Astrocyte of the cerebellum (primary cell): ENCODE measurements at regions not wholly inside any gene's neighbourhood (a gene's known extent, or its start where the extent isn't known, plus 50 kb on each side); places are given as distances from the start of the nearest gene placed in this dataset.

Experiments
- DNase-seq: peaks from one replicate; pipeline ENCODE4 v3.0.0-alpha.2; 2011; ENCODE audit warnings: low read depth
- H3K4me3 ChIP-seq: 2 replicates; pipeline ENCODE4 v1.5.1; 2011; ENCODE audit warnings: mild to moderate bottlenecking, low read depth, low read length, moderate library complexity
- in situ Hi-C: cut with HindIII; loops from 2 replicates; pipeline ENCODE4 v1.10.0; 2017; ENCODE audit warnings: low sequenced_read_pairs
- TF ChIP-seq, protein P1 (sequence below): IDR thresholded peaks from 2 replicates; pipeline ENCODE4 v1.5.1; 2012; ENCODE audit warnings: low read length, low read depth, moderate library complexity, mild to moderate bottlenecking; ENCODE audit errors: missing control alignments

DNA sequence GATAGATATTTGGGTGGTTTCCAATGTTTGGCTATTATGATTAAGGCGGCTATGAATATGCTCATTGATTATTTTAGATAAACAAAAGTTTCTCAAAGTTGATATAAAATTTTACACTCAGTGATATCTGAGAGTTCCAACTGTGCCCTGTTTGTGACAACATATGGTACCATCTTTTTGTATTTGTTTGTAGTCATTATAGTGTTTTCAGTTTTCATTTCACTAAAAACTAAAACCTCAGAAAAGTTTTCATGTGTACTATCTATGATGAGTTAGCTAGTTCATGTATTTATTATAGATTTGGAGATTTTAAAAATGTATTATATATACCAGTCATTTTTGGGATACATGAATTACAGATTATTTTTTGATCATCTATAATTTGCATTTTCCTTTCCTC, 1111.4 kb downstream of the CDH18 start:
- in situ Hi-C loops, result no loop called here
- DNase-seq, result no peak
- H3K4me3 ChIP-seq, result no peak overlapping the region
- TF ChIP-seq, protein P1, sequence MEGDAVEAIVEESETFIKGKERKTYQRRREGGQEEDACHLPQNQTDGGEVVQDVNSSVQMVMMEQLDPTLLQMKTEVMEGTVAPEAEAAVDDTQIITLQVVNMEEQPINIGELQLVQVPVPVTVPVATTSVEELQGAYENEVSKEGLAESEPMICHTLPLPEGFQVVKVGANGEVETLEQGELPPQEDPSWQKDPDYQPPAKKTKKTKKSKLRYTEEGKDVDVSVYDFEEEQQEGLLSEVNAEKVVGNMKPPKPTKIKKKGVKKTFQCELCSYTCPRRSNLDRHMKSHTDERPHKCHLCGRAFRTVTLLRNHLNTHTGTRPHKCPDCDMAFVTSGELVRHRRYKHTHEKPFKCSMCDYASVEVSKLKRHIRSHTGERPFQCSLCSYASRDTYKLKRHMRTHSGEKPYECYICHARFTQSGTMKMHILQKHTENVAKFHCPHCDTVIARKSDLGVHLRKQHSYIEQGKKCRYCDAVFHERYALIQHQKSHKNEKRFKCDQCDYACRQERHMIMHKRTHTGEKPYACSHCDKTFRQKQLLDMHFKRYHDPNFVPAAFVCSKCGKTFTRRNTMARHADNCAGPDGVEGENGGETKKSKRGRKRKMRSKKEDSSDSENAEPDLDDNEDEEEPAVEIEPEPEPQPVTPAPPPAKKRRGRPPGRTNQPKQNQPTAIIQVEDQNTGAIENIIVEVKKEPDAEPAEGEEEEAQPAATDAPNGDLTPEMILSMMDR, result no peak

DNA sequence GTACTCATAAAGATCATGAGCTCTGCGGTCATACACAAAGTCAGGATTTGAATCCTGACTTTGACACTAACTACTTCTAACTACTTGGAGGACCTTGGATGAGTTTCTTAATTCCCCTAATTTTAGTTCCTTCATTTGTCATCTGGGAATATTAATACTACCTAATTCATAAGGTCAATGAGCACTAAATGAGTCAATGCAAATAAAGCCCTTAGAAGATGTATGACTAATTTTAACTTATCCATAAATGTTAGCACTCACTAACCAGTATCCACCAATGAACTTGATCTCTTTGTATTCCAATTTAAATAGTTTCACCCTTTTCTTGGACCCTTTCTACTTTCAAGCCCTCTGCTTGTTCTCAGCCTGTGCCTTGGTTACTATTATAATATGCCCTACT, 1106.4 kb downstream of the CDH18 start:
- in situ Hi-C loops, result no loop called here
- TF ChIP-seq, protein P1, result no peak
- no peak for DNase-seq
- H3K4me3 ChIP-seq, result no peak overlapping the region

- no peak for DNase-seq
- in situ Hi-C loops, result no loop called here
- TF ChIP-seq, protein P1, result no peak
- H3K4me3 ChIP-seq, result no peak overlapping the region
Measured at GRCh38 chr5:18882154-18882553, 1105.8 kb downstream of the CDH18 start.

DNA sequence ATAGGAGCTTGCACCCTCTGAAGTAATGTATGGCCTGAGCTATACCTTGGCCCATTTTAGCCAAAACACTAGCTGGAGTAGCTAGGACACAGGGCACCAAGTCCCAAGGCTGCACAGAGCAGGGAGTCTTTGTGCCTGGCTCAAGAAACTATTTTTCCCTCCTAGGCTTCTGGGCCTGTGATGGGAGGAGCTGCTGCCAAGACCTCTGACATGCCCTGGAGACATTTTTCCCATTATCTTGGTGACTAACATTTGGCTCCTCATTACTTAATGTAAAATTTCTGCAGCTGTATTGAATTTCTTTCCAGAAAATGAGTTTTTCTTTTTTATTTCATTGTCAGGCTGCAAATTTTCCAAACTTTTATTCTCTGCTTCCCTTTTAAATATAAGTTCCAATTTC, 1099.2 kb downstream of the CDH18 start:
- no peak for DNase-seq
- no peak overlapping the region for H3K4me3 ChIP-seq
- in situ Hi-C loops, result no loop called here
- TF ChIP-seq, protein P1, result no peak

DNA sequence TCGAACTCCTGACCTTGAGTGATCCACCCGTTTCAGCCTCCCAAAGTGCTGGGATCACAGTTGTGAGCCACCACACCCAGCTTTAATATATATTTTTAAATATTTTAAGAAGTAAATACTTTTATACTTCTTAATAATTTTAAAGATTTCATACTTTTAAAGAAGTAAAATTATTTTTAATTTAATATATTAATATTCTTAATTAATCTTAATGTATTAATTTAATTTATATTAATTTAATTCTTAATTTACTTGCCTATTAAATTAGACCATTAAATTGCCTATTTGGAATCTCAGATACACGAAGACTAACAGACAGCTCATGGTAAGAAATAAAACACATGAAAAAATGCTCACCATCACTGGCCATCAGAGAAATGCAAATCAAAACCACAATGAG, 1087.4 kb downstream of the CDH18 start:
- H3K4me3 ChIP-seq, result no peak overlapping the region
- DNase-seq, result no peak
- TF ChIP-seq, protein P1, result no peak
- in situ Hi-C loops, result no loop called here

GRCh38 chr5:18920966-18921365, 1067.0 kb downstream of the CDH18 start:
- TF ChIP-seq, protein P1, result no peak
- in situ Hi-C loops, result no loop called here
- H3K4me3 ChIP-seq, result no peak overlapping the region
- DNase-seq, result no peak

- DNase-seq, result no peak
- H3K4me3 ChIP-seq, result no peak overlapping the region
- TF ChIP-seq, protein P1, result no peak
- in situ Hi-C loops, result no loop called here
Measured at GRCh38 chr5:18932081-18932480, 1055.9 kb downstream of the CDH18 start.
